ENCODE measurements at regions not wholly inside any gene's neighbourhood (a gene's known extent, or its start where the extent isn't known, plus 50 kb on each side); places are given as distances from the start of the nearest gene placed in this dataset.

GRCh38 chr6:139426795-139427194, 52.3 kb upstream of the CITED2 start:
- no peak for TF ChIP-seq CTCF (conservative IDR thresholded peaks at IDR 0.05 in 1 of 2, IDR thresholded peaks at IDR 0.05 in 1 of 2; ENCODE audit: extremely low read depth in 1 of 2, insufficient read depth in 1 of 2, low read depth in 1 of 2, low read length in 2 of 2)
- no peak for TF ChIP-seq EZH2 (IDR thresholded peaks at IDR 0.05; ENCODE audit: borderline replicate concordance, low read length)

Measured in mammary epithelial cell (primary cell).